T47D (cell line): ENCODE measurements at regions not wholly inside any gene's neighbourhood (a gene's known extent, or its start where the extent isn't known, plus 50 kb on each side); places are given as distances from the start of the nearest gene placed in this dataset.

ENCODE experiments used
- DNase-seq, 2 experiments: peaks; one replicate each; pipeline versions ENCODE4 v3.0.0 to v3.0.0-alpha.2; 2011 to 2012; ENCODE audit warnings: low read depth in 1 of 2, low spot score in 1 of 2
- JUND ChIP-seq: IDR thresholded peaks from 2 replicates; pipeline ENCODE4 v1.6.1; 2012; ENCODE audit warnings: low read depth
- in situ Hi-C: cut with HindIII; loops from 2 replicates; pipeline ENCODE4 v1.10.0; 2016; ENCODE audit warnings: low sequenced_read_pairs, low pct_unique_long_range_greater_than_20kb

DNA sequence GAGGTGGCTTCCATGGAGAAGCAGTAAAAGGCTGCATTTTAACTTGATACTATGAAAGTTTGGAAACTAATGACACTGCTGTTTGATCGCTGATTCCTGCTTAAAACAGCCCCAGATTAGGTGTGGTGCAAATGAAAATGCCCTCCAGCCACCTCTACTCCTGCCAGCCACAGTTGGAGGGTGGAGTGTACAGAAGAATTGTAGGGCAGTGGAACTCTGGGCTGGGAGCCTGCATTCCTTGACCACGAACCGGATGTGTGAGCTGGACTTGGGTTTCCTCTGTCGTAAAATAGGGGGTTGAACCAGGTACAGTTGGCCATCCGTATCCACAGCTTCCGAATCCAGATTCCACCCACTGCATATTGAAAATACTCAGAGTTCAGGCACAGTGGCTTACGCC, 84.6 kb upstream of the RFX8 start:
- no peak for DNase-seq
- in situ Hi-C loops: no loop called here
- TF ChIP-seq JUND: no peak

DNA sequence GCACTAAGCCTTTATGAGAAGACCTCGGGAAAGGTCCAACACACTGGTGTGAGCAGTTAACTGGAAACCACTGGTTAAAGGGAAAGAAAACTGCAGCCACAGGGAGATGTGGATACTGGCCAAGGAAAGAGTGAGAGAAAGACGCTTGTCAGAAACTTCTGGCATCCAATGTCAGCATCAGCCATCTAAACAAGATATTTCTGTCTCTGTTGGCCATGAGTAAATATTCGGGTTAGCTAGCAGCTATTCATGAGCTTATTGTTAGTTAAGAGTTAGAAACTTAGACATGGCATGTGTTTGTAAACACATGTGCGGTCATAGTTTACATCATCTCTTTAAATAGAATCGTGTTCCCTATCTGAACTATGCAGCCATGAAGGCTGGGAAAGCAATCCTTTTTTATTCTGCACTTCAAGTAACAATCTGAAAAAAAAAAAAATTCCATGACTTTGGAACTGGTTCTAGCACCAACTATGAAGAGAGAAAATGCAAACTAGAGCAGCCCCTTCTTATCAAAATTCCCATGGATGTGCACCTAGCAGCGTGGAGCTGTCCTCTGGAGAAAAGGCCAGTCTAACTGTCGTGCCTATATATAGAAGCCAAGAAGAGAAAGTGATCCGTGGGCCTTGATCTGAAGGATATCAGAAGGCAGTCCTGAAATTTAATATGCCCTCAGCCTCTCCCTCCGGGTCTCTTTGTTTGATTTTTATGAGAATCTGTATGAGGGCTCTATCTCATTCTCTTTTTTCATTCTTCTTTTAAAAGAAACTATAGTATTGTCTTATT, 84.0 kb upstream of the RFX8 start:
- TF ChIP-seq JUND: no peak
- in situ Hi-C loops: no loop called here
- no peak for DNase-seq

DNA sequence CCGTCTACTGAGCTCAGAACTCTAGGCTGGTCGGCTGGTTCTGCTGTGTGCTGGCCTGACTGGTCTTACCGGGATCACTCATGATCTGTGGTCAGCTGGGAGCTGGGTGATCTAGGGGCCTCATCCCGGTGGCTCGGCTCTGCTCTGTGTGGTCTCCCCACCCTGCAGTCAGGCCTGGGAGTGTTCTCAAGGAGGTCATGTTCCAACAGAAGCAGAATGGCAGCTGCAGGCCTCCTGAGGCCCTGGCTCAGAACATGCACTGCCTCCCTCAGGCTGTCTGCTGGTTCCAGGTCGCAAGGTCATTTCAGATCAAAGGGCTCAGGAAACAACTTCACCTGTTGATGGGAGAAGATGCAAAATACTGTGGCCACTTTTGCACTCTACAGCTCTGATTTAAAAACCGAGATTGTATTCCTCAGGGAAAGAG, 81.1 kb upstream of the RFX8 start:
- TF ChIP-seq JUND: no peak
- DNase-seq: no peak
- in situ Hi-C loops: no loop called here

DNA sequence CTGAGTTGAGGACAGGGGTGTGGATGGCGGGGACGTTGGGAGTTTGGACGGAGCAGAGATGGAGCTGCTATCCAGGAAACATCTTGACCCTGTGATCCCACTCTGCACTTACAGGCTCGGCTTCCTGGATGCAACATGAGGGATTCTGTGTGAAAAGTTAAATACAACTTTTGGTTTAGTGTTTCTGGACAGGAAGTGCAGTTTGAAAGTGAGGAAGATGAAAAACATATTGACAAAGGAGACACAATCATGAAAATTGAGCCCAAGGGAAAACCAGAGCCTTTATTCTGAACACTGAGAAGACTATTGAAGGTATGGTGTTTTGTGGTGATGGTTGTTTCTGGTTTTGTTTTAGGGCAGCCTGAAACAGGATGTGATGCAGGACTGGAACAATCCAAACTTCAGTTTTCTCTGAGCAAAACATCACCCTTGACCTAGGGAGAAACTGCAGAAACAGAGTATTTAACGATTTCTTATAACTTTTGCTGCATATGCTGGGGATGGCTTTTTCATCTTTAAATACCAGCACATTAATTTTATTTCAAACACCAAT, 76.5 kb upstream of the RFX8 start:
- in situ Hi-C loops: no loop called here
- TF ChIP-seq JUND: no peak
- no peak for DNase-seq

DNA sequence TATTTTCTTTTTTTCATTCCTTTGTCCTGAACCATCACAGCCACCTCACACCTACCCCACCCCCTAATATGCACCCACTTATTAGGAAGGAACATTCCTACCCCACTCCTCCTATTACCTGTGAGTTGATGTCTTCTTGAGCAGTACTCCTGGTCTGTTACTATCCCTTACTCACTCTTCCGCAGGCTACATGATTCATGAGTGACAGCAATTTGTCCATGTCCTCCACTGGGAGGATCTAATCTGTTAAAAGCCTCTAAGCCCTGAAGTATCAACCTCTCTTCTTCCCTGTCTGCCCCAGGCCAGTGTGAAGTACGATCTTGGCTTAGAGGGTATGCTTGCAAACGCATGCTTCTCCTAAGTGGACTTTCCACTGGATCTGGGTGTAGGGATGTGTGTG, 75.6 kb upstream of the RFX8 start:
- DNase-seq: no peak
- in situ Hi-C loops: no loop called here
- no peak for TF ChIP-seq JUND

DNA sequence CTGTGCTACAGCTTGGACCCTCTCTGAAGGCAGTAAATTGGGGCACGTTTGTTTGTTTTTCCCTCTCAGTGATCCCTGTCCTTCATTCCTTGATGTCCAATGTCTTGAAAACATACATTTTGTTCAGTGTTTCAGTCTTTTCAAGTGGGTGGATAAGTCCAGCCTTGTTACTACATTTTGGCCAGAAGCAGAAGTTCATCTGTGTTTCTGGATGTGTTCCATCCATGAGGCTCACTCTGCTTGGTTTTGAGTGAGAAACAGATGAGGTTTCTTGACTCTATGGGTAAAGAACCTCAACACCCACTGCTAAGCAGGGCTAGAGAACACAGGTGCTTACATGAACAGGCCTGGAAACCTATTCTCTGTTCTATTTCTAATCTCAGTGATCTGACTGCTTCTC, 74.5 kb upstream of the RFX8 start:
- in situ Hi-C loops: no loop called here
- no peak for TF ChIP-seq JUND

DNA sequence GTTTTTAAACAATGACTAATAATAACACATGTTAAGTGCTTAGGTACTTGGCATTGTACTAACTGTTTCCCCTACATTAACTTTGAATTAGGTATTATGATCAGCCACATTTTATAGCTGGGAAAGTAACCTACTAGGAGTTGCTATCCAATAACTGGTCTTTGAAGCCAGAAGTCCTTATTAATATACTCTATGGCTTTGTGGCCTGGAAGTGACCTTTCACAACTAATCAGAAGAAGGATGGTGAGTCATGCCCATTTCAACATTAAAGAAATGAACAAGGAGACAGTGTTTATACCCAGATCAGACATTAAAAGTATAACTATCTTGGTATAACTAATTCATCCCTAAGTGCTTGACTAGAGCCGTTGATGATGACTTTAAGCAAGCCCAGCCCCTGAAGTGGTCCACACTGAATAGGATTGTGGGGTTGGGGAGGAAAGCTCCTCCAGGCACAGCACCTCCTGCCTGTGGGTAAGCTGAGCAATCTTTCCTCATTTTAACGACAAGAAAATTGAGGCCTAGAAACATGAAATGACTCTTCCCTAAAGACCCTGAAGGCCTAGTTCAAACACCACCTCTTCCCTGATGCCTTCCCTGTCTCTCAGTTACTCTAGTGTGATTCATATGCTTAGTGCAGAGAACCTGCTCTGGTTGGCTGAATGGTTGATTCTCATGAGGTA, 71.6 kb upstream of the RFX8 start:
- in situ Hi-C loops: no loop called here
- no peak for DNase-seq

More for the DNA sequence above, 74.5 kb upstream of the RFX8 start:
- DNase-seq: no peak

DNA sequence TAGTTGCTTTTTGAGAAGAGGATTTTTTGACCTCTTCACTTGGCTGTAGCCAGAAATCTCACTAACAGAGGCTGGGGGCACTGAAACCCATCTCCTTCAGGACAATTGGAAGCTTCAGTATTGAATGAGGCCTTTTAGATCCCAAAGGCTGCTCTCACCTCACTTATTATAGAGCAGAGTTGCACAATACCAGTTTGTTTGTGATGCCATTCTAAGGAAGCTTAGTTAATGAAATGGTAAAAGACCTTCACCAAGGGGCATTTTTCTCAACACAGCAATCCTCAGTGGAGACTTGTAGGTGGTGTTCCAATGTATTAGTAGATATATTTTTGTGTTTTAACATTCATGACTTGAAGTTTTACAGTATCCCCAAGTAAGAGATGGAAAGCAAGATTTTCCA, 71.0 kb upstream of the RFX8 start:
- no peak for TF ChIP-seq JUND
- in situ Hi-C loops: no loop called here
- no peak for DNase-seq

More for the DNA sequence above, 71.6 kb upstream of the RFX8 start:
- TF ChIP-seq JUND: no peak

DNA sequence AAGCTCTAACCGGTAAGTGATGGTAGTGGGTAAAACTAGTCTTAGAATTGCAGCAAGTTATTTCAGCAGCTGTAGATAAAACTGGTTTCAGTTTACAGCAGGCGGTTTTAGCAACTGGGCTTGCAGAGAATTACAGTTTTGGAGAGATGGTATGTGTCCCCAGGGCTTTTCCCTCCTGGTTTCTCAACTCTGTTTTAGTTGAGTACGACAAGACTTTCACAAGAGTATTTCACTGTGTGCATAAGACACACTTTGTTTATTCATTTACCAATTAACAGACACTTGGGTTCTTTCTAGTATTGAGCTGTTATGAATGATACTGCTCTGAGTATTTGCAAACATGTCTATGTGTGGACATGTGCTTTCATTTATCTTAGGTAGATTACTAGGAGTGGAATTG, 65.6 kb upstream of the RFX8 start:
- no peak for DNase-seq
- in situ Hi-C loops: no loop called here
- no peak for TF ChIP-seq JUND

DNA sequence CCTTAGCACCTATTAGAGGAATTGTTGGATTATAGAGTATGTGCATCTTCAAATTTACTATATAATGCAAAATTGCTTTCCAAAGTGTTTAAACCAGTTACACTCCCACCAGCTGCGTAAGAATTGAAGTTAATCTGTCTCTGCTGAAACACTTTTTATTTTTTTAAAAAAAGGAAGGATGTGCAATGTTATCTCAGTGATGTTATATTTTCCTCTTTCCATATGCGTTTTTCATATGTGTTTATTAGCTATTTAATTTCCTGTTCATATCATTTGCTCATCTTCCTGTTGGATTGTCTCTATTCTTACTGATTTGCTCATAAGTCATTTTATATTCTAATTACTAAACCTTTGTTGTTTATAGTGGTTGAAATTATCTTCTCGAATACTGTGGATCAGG, 63.2 kb upstream of the RFX8 start:
- in situ Hi-C loops: no loop called here

DNA sequence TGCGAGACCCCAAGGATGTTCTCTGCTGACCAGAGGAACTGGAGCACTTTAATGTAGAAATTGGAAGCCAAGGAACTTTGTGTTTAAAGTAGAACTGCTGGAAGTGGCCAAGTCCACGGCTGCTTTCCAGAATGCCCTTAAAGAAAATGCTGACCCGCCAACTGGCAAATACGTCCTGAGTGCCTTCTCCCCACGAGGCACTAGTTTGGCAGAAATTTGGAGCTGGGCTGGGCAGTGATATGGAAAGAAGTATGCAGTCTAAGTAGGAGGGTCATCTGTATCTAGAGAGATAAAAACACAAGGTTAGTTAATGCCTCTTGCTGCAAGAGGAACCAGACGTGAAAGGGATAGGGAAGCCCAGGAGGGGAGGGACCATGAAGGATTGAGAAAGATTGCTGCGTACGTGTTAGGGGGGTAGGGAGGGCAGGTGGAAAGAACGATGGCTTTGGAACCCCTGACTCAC, 59.3 kb upstream of the RFX8 start:
- in situ Hi-C loops: no loop called here
- no peak for TF ChIP-seq JUND
- DNase-seq: no peak

More for the DNA sequence above, 63.2 kb upstream of the RFX8 start:
- no peak for TF ChIP-seq JUND
- DNase-seq: no peak

DNA sequence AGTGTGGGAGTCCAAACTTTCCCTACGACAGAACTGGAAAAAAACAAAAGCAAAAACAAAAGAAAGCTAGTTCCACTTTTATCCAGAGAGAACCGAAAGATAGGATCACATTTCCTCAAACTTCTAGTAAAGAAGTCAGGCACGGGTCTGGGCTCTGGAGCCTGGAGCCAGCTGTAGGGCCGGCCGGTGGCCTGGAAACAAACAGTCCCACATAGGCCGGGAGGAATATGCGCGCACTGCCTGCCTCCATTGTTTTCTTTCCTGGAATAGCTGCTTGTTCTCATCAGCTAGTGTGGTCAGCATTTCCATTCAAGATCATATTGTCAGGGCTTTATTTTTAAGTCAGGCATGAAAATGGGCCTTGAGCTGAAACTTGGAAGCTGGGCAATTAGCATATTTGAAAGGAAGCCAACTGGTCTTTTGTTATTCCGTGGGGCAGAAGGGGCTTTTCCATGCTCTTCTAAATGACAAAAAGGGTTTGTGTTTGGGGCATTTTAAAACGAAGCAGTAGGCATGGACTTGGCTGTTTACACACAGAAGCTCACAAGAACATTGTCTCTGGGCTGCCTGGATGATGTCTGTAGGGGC, 58.7 kb upstream of the RFX8 start:
- TF ChIP-seq JUND: no peak
- in situ Hi-C loops: no loop called here
- DNase-seq: no peak

DNA sequence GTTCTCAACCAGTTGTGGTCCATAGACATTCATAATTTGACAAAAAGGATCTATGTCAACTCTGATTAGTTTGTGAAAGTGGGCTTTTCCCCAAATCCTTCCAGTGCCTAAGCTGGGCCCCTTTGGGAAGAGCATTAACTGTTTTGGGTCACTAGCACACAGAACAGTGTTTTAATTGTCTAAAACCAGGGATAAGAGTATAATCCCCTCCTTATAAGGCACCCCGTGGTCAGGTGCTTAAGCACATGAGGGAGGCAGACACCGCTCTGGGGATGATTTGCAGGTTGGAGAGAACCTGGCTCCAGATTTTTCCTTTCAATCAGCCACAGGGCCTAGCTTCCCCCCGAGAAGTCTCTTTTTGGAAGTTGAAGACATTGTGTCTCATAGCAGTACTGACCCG, 53.6 kb upstream of the RFX8 start:
- in situ Hi-C loops: no loop called here
- TF ChIP-seq JUND: no peak
- no peak for DNase-seq
